ENCODE measurements at regions not wholly inside any gene's neighbourhood (a gene's known extent, or its start where the extent isn't known, plus 50 kb on each side); places are given as distances from the start of the nearest gene placed in this dataset.
"Not testable (repeated sequence)": the region's sequence is repeated elsewhere in the genome, so short reads cannot be mapped to it uniquely, and the experiment has no call there.

DNA sequence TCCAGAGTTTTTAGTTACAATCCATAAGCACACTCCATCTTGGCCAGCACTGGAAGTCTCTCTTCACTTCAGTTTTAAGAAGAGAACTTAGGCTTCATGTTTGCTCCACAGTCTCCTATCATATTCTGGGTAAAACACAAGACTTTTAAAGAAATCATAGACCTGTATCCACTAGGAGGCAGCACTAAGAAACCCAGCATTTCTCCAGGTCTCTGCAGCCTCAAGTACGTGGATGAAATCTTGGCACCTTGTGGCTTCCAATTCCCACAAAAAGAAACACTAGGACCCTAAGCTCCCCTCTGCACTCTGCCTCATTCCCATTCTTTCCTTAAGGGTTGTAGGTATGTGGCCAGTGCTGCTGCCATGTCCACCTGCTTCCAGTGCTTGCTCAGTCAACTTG, 367.3 kb upstream of the CASK start:
- no peaks in the 10 kb centered on the region for H3F3A ChIP-seq (ENCODE audit: insufficient read depth)
- H3K9me3 ChIP-seq (ENCODE audit: low read depth): no peaks in the 10 kb centered on the region
- no peak overlapping the region for H3K27ac ChIP-seq
- H3K9me2 ChIP-seq (ENCODE audit: insufficient read depth): no peaks in the 10 kb centered on the region
- H3K4me2 ChIP-seq (ENCODE audit: unreplicated experiment): no peak overlapping the region
- in situ Hi-C loops (cut with MboI): no loop called here
- TF ChIP-seq EZH2 (IDR thresholded peaks at IDR 0.05; ENCODE audit: insufficient read depth, poor library complexity, severe bottlenecking): no peak
- no peak for TF ChIP-seq EZH2phosphoT487 (IDR thresholded peaks at IDR 0.05; ENCODE audit: insufficient read depth, low read depth)
- no peaks in the 10 kb centered on the region for H3K4me1 ChIP-seq (ENCODE audit: insufficient read depth)
- DNase-seq: peak; percentile 20
- H3K4me3 ChIP-seq: no peak overlapping the region
- H3K36me3 ChIP-seq (ENCODE audit: low read depth): no peaks in the 10 kb centered on the region
- 0% methylated on average over 1 of the region's 1 CpG for WGBS, 2 experiments (ENCODE audit: low coverage in 1 of 2, low lambda C conversion rate in 2 of 2, missing lambda C conversion rate in 2 of 2)
- no peaks in the 10 kb centered on the region for H3K79me2 ChIP-seq (ENCODE audit: insufficient read depth)
- H3K9ac ChIP-seq: no peak overlapping the region
- H2AFZ ChIP-seq: no peak overlapping the region
- H4K20me1 ChIP-seq (ENCODE audit: insufficient read depth): no peaks in the 10 kb centered on the region
- H3K27me3 ChIP-seq (replicated peaks; ENCODE audit: insufficient read depth): no peaks in the 10 kb centered on the region

DNA sequence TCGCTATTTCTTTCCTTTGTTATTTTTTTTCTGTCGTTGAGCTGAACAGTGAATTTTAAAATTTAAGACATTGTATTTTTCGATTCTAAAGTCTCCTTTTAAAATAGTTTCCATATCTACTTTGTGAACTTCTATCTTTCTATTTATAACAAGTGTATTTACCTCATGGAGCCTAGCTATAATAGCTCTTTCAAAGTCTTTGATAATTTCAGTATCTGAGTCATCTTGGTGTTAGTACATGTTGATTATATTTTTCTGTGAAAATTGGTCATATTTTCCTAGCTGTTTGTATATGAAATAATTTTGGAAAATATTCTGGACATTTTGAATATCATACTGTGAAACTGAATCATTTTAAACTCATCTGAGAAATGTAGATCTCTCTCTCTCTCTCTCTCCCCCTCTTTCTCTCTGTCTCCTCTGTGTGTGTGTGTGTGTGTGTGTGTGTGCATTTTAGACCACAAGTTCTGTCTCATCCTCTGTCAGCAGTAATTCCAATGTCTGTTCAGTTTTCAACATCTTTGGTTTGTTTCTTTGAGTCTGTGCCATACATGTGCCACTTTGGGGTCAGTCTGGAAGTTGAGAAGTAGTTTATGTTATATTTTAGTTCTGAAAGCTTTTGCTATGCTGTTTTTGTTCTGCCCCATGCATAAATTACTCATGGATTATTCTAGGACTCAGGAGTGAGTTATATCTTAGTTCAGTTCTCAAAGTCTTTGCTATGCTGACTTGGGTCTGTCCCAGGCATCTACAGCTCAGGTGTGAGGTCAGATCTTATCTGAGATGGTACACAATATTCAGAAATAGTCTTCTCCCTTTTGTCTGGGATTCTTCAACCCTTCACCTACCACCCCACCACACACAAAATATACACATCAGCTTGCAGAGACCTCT, 366.4 kb upstream of the CASK start:
- no peak overlapping the region for H3K27ac ChIP-seq
- no peaks in the 10 kb centered on the region for H3K27me3 ChIP-seq (replicated peaks; ENCODE audit: insufficient read depth)
- no peaks in the 10 kb centered on the region for H3K79me2 ChIP-seq (ENCODE audit: insufficient read depth)
- no peaks in the 10 kb centered on the region for H4K20me1 ChIP-seq (ENCODE audit: insufficient read depth)
- H3K9ac ChIP-seq: no peak overlapping the region
- TF ChIP-seq EZH2phosphoT487 (IDR thresholded peaks at IDR 0.05; ENCODE audit: insufficient read depth, low read depth): no peak
- no peak for TF ChIP-seq EZH2 (IDR thresholded peaks at IDR 0.05; ENCODE audit: insufficient read depth, poor library complexity, severe bottlenecking)
- H3K4me1 ChIP-seq (ENCODE audit: insufficient read depth): no peaks in the 10 kb centered on the region
- no peaks in the 10 kb centered on the region for H3K9me2 ChIP-seq (ENCODE audit: insufficient read depth)
- H3K9me3 ChIP-seq (ENCODE audit: low read depth): no peaks in the 10 kb centered on the region
- no peaks in the 10 kb centered on the region for H3F3A ChIP-seq (ENCODE audit: insufficient read depth)
- no peak overlapping the region for H3K4me3 ChIP-seq
- no peaks in the 10 kb centered on the region for H3K36me3 ChIP-seq (ENCODE audit: low read depth)
- no peak overlapping the region for H3K4me2 ChIP-seq (ENCODE audit: unreplicated experiment)
- DNase-seq: no peak
- in situ Hi-C loops (cut with MboI): no loop called here
- WGBS, 2 experiments (ENCODE audit: low coverage in 1 of 2, low lambda C conversion rate in 2 of 2, missing lambda C conversion rate in 2 of 2): 28 to 30% methylated on average over 3 of the region's 3 CpGs
- no peak overlapping the region for H2AFZ ChIP-seq

GRCh38 chrX:42285681-42286080, 362.3 kb upstream of the CASK start:
- H3K36me3 ChIP-seq (ENCODE audit: low read depth); H3K27ac ChIP-seq; H3K9me3 ChIP-seq (ENCODE audit: low read depth); in situ Hi-C loops (cut with MboI); H3K4me3 ChIP-seq; H3K4me2 ChIP-seq (ENCODE audit: unreplicated experiment); H3K27me3 ChIP-seq (replicated peaks; ENCODE audit: insufficient read depth); H3F3A ChIP-seq (ENCODE audit: insufficient read depth); H3K79me2 ChIP-seq (ENCODE audit: insufficient read depth); H4K20me1 ChIP-seq (ENCODE audit: insufficient read depth); H3K4me1 ChIP-seq (ENCODE audit: insufficient read depth); DNase-seq; H3K9me2 ChIP-seq (ENCODE audit: insufficient read depth); H3K9ac ChIP-seq; H2AFZ ChIP-seq: not testable (repeated sequence)
- 91 to 93% methylated on average over 4 to 11 of the region's 28 CpGs for WGBS, 2 experiments (ENCODE audit: low coverage in 1 of 2, low lambda C conversion rate in 2 of 2, missing lambda C conversion rate in 2 of 2)

DNA sequence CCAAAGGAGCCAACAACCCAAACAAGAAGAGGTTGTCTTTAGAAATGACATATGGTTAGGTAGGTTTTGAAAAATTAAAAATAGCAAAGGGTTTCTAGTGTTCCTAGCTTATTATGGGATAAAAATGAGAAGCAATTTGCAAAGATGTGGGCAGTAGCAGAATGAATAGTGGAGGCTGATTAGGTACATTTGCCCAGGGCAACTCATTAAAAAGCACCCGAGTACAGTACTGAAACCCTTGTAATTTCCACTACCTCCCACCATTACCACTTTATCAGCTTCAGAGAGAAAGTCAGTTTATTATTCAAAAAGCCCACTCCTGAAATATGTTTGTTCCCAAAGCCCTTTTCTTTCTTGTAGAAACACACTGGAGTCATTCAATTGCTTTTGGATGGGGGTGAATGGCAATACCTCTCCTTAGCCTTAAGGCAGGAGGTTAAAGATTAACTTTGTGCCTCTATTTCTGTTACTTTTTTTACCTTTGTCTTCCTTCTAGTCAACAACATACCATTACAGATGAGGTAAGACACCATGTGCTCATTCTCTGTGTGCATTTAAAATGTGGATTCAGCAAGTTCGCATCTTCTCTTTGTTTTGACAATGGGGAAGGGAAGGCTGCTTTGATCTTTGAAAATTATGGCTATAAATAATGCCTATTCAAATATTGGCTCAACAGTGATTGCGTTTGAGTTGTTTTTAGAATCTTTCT, 353.8 kb upstream of the CASK start:
- no peak overlapping the region for H3K4me2 ChIP-seq (ENCODE audit: unreplicated experiment)
- 36 to 37% methylated on average over 3 of the region's 3 CpGs for WGBS, 2 experiments (ENCODE audit: low coverage in 1 of 2, low lambda C conversion rate in 2 of 2, missing lambda C conversion rate in 2 of 2)
- H3K4me3 ChIP-seq: no peak overlapping the region
- H4K20me1 ChIP-seq (ENCODE audit: insufficient read depth): no peaks in the 10 kb centered on the region
- no peak for DNase-seq
- no peaks in the 10 kb centered on the region for H3K9me3 ChIP-seq (ENCODE audit: low read depth)
- no peak overlapping the region for H3K9ac ChIP-seq
- no peaks in the 10 kb centered on the region for H3K9me2 ChIP-seq (ENCODE audit: insufficient read depth)
- H3K79me2 ChIP-seq (ENCODE audit: insufficient read depth): no peaks in the 10 kb centered on the region
- TF ChIP-seq EZH2phosphoT487 (IDR thresholded peaks at IDR 0.05; ENCODE audit: insufficient read depth, low read depth): no peak
- no peak for TF ChIP-seq EZH2 (IDR thresholded peaks at IDR 0.05; ENCODE audit: insufficient read depth, poor library complexity, severe bottlenecking)
- in situ Hi-C loops (cut with MboI): no loop called here
- H3K27me3 ChIP-seq (replicated peaks; ENCODE audit: insufficient read depth): no peaks in the 10 kb centered on the region
- no peaks in the 10 kb centered on the region for H3K36me3 ChIP-seq (ENCODE audit: low read depth)
- no peak overlapping the region for H3K27ac ChIP-seq
- no peaks in the 10 kb centered on the region for H3K4me1 ChIP-seq (ENCODE audit: insufficient read depth)
- H2AFZ ChIP-seq: no peak overlapping the region
- H3F3A ChIP-seq (ENCODE audit: insufficient read depth): no peaks in the 10 kb centered on the region

All from GM23248 (cell line).